ENCODE measurements at regions not wholly inside any gene's neighbourhood (a gene's known extent, or its start where the extent isn't known, plus 50 kb on each side); places are given as distances from the start of the nearest gene placed in this dataset.

- no peak for TF ChIP-seq THYN1 (CRISPR knock-in tag; IDR thresholded peaks at IDR 0.05; ENCODE audit: borderline replicate concordance, low read depth)
- no peak for TF ChIP-seq HDAC2 (CRISPR knock-in tag; IDR thresholded peaks at IDR 0.05)
- TF ChIP-seq CAMTA2 (CRISPR knock-in tag; IDR thresholded peaks at IDR 0.05; ENCODE audit: borderline replicate concordance) = no peak
- TF ChIP-seq ZNF33A (CRISPR knock-in tag; IDR thresholded peaks at IDR 0.05; ENCODE audit: borderline replicate concordance) = peak; percentile 90; the same call in 1 of the 2 replicates
- TF ChIP-seq SIN3A (IDR thresholded peaks at IDR 0.05; ENCODE audit: borderline replicate concordance, low read depth, low read length) = 0 out of 2 replicates have a peak, but pooled peaks have one; percentile 38
- TF ChIP-seq ZNF335 (CRISPR knock-in tag; IDR thresholded peaks at IDR 0.05) = no peak
- no peak for TF ChIP-seq ATAD3A (CRISPR knock-in tag; IDR thresholded peaks at IDR 0.05)
- no peak for TF ChIP-seq FOXP1 (IDR thresholded peaks at IDR 0.05)
- TF ChIP-seq FOXP1 (CRISPR knock-in tag; IDR thresholded peaks at IDR 0.05) = no peak
- peak; percentile 58 for TF ChIP-seq HOXA3 (CRISPR knock-in tag; IDR thresholded peaks at IDR 0.05)
- peak; percentile 73; the same call in 1 of the 2 replicates for TF ChIP-seq ZNF543 (CRISPR knock-in tag; IDR thresholded peaks at IDR 0.05)
- peak; percentile 62 for TF ChIP-seq ZNF777 (CRISPR knock-in tag; IDR thresholded peaks at IDR 0.05)
- no peak for TF ChIP-seq GPN1 (CRISPR knock-in tag; IDR thresholded peaks at IDR 0.05; ENCODE audit: borderline replicate concordance)
- TF ChIP-seq SP140L (CRISPR knock-in tag; IDR thresholded peaks at IDR 0.05; ENCODE audit: borderline replicate concordance) = no peak
- TF ChIP-seq GLMP (CRISPR knock-in tag; IDR thresholded peaks at IDR 0.05; ENCODE audit: borderline replicate concordance) = no peak
- TF ChIP-seq, protein P1, sequence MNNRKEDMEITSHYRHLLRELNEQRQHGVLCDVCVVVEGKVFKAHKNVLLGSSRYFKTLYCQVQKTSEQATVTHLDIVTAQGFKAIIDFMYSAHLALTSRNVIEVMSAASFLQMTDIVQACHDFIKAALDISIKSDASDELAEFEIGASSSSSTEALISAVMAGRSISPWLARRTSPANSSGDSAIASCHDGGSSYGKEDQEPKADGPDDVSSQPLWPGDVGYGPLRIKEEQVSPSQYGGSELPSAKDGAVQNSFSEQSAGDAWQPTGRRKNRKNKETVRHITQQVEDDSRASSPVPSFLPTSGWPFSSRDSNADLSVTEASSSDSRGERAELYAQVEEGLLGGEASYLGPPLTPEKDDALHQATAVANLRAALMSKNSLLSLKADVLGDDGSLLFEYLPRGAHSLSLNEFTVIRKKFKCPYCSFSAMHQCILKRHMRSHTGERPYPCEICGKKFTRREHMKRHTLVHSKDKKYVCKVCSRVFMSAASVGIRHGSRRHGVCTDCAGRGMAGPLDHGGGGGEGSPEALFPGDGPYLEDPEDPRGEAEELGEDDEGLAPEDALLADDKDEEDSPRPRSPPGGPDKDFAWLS (CRISPR knock-in tag; IDR thresholded peaks at IDR 0.05; ENCODE audit: borderline replicate concordance) = no peak
- TF ChIP-seq ZNF510 (CRISPR knock-in tag; IDR thresholded peaks at IDR 0.05; ENCODE audit: low read depth) = 0 out of 2 replicates have a peak, but pooled peaks have one; percentile 58
- TF ChIP-seq ZNF326 (CRISPR knock-in tag; IDR thresholded peaks at IDR 0.05; ENCODE audit: borderline replicate concordance) = no peak
- TF ChIP-seq HOXA7 (CRISPR knock-in tag; IDR thresholded peaks at IDR 0.05) = no peak
- no peak for TF ChIP-seq PRPF4 (IDR thresholded peaks at IDR 0.05; ENCODE audit: low read depth, low read length, poor library complexity, severe bottlenecking)
- TF ChIP-seq SP2 (CRISPR knock-in tag; IDR thresholded peaks at IDR 0.05) = no peak
- TF ChIP-seq ZNF563 (CRISPR knock-in tag; IDR thresholded peaks at IDR 0.05) = no peak
- TF ChIP-seq MED13 (CRISPR knock-in tag; IDR thresholded peaks at IDR 0.05) = no peak
- no peak; the same call in 1 of the 2 replicates for TF ChIP-seq KDM2A (CRISPR knock-in tag; IDR thresholded peaks at IDR 0.05; ENCODE audit: borderline replicate concordance, low read depth)
- no peak for TF ChIP-seq KLF9 (CRISPR knock-in tag; IDR thresholded peaks at IDR 0.05; ENCODE audit: low read depth)
- TF ChIP-seq ISL2 (CRISPR knock-in tag; IDR thresholded peaks at IDR 0.05) = peak; percentile 38; the same call in 1 of the 2 replicates
Measured at GRCh38 chr3:124584552-124585391, 145.5 kb upstream of the UMPS start (continued).

Data from HepG2 (cell line).